ENCODE measurements at regions not wholly inside any gene's neighbourhood (a gene's known extent, or its start where the extent isn't known, plus 50 kb on each side); places are given as distances from the start of the nearest gene placed in this dataset.
A peak's percentile ranks its signal among the peaks of the same experiment; 100 is the strongest.
"Not testable (repeated sequence)": the region's sequence is repeated elsewhere in the genome, so short reads cannot be mapped to it uniquely, and the experiment has no call there.

DNA sequence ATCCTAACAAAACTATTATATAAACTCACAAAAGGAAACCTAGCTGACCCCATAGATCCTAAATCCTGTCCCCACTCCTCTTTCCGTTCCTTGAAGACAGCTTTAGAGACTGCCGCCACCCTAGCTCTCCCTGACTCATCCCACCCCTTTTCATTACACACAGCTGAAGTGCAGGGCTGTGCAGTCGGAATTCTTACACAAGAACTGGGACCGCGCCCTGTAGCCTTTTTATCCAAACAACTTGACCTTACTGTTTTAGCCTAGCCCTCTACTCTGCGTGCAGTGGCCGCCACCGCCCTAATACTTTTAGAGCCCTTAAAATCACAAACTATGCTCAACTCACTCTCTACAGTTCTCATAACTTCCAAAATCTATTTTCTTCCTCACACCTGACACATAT lies 264.0 kb downstream of the SMARCA2 start:
- not testable (repeated sequence) for DNase-seq

DNA sequence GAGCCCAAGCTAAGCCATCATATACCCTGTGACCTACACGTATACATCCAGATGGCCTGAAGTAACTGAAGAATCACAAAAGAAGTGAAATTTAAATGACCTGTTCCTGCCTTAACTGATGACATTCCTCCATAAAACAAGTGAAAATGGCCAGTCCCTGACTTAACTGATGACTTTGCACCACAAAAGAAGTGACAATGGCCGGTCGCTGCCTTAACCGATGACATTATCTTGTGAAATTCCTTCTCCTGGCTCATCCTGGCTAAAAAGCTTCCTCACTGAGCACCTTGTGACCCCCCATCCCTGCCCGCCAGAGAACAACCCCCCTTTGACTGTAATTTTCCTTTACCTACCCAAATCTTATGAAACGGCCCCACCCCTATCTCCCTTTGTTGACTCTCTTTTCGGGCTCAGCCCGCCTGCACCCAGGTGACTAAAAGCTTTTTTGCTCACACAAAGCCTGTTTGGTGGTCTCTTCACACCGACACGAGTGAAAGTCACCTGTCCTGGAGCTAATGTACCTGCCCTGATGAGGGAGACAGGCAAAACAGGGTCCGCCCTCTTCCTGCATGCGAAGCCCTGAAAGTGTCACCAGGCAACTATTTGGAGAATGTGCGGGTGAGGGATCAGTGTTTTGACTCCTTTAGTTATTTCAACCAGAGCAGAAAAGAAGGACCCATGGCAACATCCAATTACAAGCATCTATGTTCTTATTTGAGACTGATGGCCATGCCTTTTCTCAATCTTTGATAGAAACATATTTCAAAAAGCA lies 266.1 kb downstream of the SMARCA2 start:
- no peak for DNase-seq

DNA sequence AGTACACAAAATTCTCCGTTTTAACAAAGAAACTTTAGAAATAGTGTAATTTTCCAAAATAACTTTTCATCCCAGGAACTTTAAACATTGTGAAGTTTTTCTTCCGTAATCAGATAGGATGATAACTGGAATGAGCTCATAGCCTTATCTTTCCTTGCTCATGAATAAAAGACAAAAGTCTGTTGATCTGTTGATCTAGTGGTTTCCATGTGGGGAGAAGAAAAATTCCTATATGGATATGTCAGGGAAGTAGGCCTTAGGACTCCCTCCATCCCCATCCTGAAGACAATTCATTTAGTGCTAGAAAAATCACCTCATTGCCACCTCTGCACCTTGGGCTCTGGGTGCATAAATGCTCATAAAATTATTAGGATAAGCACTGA lies 266.6 kb downstream of the SMARCA2 start:
- no peak for DNase-seq

DNA sequence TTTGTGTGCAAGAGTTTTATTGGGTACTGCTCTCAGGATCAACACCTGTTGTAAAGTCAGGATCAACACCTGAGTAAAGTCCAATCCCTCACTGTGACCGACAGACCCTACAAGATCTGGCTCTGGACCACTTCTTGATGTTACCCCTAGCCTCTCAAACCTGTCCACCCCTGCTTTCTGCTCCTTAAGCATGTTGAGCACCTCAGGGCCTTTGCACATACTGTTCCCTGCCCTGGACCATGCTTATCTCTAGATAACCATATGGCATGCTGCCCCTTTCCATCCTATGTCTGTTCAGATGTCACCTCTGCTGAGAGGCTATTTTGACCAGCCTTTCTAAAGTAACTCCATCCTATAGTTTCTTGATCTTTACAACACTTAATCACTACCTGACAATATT lies 269.6 kb downstream of the SMARCA2 start:
- no peak for DNase-seq

DNA sequence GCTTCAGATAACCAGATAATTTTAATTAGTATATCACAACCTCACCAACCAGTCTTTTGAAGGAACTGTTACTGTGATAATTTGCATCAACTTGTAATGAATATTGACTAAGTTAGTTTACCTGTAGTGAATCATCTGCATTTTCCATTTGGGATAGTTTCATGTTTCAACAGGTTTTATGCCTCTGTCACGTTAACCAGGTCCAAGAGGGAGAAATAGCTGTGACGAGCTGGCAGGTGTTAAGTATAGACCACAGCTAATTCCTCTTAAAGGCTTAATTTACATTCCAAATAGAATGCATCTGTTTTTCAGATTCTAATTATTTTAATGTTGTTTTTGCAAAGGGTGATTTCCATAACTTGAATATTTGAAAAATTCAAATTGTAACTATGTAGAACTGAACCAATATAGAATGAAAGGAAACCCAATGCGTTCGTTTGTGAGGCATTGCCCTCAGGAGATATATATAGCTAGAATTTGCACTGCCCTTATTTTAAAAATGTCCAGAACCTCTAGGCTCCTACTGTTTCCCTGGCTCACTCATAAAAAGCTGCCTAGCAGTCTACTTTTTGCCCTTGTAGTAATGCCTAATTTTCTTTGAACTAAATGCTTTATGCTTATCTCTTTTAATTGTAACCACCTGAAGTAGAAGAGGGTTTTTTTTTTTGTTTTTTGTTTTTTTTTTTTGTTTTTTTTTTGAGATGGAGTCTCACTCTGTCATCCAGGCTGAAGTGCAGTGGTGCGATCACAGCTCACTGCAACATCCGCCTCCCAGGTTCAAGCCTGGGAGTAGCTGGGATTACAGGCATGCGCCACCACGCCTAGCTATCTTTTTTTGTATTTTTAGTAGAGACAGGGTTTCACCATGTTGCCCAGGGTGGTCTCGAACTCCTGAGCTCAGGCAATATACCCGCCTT lies 270.5 kb downstream of the SMARCA2 start:
- peak; percentile 9 for DNase-seq

DNA sequence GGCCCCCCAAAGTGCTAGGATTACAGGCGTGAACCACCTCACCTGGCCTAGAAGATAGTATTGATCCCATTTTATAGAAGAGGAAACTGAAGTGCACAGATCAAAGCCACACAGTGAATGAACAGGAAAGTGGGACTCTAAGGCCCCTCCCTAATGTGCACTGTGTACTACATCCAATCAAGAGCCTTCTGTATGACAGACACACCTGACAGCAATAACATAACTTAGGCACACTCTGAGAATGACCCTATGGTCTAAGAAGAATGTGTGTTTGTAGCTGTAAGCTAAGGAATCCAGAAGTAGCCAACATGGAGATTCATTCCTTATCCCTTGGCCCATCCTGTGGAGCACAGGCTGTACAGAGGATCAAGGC lies 271.2 kb downstream of the SMARCA2 start:
- DNase-seq: no peak

DNA sequence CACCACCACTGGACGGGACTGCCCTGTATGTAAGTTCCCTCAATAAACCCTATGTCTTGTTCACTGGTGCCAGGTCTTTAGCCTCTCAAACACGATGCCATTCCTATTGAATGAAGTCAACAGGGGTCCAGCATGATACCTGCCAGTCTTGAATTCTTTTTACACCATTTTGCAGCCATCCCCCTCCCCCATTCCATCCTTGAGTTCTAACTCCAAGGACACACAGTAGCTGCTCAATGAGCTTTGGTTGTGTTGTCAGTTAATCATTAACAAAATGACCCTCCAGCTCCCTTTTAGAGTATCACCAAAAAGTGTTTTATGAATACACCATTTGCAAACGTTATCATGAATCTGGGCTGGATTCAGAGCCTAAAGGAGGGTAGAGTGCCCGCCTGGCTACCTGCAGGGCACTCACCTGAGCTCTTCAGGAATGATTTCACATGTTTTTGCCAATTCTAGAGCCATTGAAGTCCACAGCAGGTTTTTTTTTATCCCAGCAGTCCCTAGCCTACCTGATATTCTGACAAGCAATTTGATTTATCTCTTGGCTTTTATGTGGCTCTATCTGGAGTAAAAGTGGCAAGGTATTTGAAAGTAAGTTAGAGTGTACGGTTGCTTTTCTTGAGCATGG lies 271.8 kb downstream of the SMARCA2 start:
- DNase-seq: no peak

DNA sequence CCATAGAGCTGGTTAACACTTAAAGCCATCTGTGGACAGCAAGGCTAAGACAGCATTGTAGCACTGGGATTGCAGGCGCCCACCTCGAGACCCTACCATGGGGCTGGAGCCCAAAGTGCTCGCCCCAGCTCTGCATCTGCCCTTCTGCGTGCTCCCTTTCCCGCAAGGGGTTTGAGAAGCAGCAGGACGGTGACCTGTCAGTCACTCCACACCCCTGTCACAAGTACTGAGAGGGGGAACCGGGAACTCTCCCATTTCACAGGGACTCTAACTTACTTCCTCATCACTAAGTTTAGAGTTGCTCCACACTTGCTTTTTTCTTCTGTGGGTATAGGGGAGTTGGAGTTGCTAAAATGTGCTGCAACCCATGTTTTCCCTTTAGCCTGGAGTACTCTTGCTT lies 273.2 kb downstream of the SMARCA2 start:
- no peak for DNase-seq

DNA sequence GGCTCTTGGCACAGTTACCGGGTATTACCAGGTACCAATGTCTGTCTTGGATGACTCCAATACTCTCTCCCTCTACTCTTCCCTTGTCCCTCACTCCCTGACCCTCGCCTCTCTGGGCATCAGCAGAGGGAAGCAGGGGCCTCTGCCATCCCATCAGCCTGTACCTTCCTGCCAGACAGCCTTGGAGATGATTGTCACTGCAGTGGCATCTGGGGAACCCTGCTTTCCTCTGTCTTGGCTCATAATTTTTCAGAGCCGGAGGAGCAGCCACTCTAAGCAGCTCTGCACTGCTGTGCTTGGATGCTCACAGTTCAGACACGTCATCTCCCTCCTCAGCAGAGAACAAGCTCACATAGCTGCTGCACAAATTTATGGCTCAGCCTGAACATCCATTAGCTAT lies 274.1 kb downstream of the SMARCA2 start:
- no peak for DNase-seq

DNA sequence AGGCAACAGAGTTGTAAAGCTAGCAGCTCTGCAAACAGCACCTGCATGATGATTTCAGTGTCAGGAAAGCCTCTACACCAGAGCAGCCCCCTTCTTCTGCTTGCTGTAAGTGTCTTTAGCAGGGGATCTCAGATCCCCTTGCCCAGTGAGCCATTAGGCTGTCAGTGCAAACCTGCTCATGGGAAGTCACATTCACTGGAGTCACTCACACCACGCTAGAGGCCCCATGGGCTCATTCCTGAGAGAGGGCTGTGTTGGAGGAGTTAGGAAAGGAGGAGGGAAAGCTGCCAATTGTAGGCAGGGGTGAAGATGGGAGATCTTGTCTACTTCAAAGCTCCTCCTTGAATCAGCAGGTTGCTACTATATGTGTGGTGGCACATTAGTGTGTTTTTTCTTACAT lies 275.2 kb downstream of the SMARCA2 start:
- no peak for DNase-seq

DNA sequence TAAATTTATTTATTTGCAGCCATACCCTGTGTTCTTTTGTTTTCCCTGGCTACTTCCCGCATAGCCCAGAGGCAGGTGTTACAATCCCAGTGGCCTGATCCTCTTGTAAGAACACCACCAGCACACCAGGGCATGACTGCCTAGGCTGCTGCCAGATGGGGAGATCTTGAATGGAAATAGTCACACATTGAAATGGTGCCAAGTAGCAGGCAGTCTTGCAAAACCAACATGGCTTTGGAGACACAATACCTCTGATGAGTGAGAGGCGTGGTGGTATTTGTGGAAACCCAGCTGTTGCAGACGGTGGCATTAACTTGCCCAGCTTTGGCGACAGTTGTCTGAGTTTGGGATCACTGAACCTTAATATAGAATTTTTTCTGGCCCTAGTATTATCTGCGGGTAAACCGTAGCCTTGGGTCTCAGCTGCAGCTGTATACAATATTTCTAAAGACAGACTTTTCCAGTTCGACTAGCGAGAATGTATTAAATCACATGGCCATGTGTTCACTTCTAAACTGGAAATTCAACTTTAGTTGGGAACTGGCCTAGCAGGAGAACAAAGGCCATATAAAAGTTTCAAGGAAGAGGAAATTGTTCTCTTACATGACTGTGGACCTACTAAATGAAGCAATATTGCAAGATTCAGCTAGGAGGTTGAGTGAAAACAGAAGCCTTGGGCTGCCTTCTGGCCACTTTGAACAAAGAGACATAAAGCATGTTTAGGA lies 277.0 kb downstream of the SMARCA2 start:
- peak; percentile 33 for DNase-seq

DNA sequence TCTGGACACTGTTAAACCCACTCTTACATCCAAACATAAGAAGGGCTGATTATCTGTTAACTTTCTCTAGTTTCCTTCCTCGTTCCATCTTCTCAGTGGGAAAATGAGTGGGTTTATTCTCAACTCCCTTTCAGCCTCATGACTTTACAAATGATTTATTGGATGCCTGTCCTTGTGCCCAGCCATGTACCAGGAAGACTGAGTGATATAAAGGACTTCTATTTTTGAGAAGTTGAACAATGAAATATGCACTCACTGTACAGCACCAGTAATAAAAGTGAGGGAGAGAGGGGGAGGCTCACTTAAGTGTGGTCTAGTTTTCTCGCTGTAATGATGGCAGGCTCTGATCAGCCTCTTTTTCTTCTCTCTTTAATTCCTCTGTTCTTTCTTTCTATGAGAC lies 277.6 kb downstream of the SMARCA2 start:
- DNase-seq: no peak

DNA sequence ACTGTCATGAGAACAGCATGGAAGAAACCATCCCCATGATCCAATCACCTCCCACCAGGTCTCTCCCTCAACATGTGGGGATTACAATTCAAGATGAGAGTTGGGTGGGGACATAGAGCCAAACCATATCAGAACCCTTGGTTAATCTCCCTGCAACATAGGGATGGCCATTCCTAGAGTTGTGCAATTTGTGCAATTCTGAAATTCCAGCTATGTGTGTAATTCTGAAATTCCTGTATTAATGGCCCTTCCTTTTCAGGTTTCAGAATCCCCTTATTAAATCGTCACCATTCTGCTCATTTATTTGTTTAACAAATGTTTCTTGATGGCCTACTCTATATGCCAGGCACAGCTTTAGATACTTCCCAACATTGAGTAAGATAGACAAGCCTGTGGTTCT lies 282.6 kb downstream of the SMARCA2 start:
- no peak for DNase-seq

DNA sequence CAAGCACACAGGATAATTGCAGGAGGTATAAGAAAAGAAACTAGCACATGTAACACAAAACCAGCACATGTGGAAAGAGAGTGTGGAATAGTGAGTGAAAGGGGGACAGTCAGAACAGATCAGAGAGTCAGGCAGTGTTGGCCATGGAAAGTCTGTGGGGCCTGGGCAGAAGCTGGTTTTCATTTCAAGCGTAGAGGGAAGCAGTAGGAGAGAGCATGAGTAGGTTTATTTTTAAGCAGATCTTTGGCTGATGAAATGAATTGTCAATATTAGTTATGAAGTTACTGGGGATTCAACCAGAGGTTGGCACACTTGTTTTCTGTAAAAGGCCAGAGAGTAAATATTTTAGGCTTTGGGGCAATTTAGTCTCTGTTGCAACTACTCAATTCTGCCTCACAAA lies 283.1 kb downstream of the SMARCA2 start:
- DNase-seq: no peak

DNA sequence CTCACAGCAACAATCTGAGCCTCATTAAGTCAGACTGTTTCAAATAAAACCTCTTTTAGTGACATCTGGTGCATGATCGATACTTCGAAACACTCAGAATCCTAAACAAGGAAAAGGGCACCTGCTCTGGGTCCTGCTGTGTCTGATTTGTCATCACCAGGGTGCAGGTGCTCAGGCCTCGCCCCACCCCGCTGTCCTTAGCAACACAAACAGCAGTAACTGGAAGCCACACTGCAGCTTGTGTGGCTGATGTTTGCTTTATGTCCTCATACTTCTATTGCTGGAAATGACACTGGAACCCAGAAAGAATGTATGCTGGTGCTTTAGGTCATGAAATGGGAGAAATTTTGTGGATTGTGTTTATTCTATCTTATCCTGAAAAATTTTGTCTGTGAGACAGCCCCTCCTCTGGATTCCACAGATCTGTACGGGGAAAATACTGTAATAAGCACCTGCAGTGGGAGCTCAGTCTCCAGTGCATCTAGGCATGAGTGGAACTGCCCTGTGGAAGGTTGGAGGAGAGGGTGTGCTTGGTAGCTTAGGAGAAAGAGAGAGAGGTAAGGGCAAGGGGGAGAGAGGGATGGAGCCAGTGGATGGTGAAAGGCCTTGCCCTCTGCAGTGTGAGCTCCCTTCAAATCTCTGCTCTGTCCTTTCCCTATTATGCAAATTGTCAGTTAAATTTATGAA lies 284.2 kb downstream of the SMARCA2 start:
- no peak for DNase-seq

DNA sequence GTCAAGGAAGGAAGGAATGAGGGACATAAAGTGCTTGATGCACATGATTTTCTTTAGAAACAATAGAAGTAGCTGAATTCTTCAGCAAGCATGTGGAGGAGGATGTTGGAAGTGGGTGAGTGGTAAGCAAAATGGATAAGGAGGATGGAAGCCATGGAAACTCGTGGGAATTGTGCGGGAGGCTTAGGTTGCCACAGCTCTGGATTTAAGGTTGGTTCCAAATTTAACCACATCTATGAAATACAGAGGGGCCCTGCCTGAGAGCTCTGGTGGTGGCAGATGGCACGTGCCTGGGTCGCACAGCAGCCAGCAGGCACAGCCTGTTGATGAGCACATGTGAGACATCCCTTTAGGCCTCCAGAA lies 284.7 kb downstream of the SMARCA2 start:
- DNase-seq: no peak

DNA sequence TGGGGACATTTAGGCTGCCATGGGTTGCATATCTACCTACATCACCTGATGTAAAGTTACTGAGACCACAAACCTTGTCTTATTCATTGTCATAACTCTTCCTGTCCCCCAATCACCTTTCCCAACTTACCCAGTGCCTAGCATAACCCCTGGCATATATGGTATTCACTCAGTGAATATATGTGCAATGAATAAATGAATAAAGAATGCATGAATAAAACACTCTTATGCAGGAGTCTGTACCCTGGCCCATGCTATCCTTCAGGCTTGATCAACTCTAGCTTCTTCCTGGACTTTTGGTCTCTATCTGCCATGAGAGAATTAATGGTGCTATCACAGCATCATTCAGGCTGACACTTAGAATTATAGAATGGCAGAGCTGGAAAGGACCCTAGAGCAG lies 285.2 kb downstream of the SMARCA2 start:
- no peak for DNase-seq

DNA sequence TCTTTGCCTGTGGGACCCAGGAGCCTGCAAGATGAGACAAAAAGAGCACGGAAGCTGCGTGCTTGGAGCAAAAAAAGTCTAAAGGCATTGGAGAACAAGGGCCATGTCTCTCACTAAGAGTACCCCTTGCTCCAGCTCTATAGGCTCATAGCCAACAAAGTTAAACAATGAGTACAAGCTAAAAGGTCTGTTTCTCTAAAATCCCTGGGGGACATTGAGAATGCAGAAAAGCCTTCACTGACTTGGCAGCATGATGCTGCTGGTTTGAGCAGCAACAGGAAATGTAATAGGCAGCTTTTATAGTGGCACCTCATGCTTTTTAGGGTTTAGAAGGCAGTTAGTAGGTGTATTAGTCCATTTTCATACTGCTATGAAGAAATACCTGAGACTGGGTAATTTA lies 287.5 kb downstream of the SMARCA2 start:
- no peak for DNase-seq

DNA sequence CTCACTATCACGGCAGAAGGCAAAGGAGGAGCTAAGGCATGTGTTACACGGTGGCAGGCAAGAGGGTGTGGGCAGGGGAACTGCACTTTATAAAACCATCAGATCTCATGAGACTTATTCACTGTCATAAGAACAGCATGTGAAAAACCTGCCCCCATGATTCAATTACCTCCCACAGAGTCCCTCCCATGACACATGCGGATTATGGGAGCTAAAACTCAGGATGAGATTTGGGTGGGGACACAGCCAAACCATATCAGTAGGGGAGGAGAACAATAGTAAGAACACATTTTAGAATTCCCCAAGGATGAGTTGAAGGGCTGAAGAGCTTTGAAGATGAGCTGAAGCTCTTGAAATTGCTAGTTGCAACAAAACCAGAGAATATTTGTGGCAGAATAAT lies 287.9 kb downstream of the SMARCA2 start:
- no peak for DNase-seq

DNA sequence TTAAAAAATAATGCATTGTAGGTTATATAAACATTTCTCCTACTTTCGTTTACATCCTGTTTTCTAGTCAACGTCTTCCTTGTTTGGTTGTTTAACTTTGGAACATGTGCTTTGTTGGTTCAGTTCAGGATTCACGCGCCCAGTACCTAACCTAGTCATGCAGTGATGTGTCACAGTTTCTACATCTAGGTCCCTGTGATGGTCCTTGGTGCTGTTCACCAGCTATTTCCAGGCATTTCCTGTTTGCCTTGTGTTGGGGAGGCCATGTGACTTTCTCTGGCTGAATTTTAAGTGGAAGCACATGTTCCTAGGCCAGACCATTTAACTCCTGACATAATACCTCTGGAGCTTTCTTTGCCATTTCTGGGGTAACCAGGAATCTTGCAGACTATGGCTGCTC lies 292.3 kb downstream of the SMARCA2 start:
- no peak for DNase-seq

DNA sequence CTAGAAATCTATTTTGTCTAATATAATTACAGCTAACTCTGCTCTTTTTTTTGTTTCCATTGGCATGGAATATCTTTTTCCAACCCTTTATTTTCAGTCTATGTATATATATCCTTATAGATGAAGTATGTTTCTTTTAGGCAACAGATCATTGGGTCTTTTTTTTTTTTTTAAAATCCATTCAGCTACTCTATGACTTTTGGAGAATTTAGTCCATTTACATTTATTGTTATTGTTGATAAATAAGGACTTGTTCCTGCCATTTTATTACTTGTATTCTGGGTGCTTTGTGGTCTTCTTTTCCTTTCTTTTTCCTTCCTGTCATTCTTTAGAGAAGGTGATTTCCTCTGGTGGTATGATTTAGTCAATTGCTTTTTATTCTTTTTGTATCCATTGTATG lies 296.8 kb downstream of the SMARCA2 start:
- no peak for DNase-seq

DNA sequence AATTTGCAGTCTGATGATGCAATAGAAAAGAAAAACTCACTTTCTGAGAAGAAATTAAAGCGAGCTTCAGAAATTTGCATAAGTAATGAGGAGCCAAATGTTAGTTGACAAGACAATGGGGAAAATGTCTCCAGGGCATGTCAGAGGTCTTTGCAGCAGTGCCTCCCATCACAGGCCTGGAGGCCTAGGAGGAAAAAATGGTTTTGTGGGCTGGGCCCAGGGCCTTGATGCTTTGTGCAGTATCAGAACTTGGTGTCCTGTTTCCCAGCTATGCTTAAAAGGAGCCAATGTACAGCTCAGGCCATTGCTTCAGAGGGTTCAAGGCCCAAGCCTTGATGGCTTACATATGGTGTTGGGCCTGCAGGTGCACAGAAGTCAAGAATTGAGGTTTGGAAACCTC lies 298.4 kb downstream of the SMARCA2 start:
- no peak for DNase-seq

DNA sequence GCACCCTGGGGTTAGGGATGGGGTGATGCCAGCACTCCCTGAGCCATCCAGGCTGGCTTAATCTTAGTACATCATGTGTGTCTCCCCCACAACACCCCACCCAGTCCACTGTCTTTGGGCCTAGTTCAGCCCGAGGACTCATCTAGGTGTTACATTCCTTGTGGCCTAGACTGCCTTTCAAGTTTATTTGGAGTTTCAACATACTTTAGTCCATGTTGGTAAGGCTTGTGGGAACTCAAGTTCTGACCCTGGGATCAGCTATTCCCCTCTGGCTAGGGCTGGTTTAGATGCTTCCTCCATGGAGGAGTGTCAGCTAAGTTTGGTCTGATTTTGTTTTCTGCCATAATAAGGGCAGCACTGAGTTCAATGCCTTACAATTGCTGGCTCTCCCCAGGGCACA lies 302.4 kb downstream of the SMARCA2 start:
- DNase-seq: no peak

Measured in NCI-H82 (cell line).